ENCODE measurements at regions not wholly inside any gene's neighbourhood (a gene's known extent, or its start where the extent isn't known, plus 50 kb on each side); places are given as distances from the start of the nearest gene placed in this dataset.

DNA sequence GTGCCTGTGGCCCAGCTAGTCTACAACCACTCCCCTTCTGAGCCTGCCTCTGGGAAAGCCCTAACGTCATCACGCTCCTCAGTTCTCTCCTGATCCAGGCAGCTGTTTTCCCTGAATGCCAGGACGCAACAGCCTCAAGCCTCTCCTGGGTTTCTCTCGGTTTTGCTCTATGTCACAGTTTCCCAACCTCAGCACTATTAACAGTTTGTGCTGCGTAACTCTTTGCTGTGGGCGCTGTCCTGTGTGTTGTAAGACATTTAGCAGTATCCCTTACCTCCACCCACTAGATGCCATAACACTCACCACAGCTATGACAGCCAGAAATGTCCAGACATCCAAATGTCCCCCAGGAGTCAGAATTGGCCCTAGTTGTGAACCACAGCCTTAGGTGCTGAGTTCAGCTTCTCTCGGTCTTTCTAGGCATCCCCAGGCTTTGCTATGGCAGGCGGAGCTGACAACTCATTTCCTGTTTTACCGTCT, 226.3 kb upstream of the NPVF start:
- no peak for DNase-seq (ENCODE audit: low spot score, unreplicated experiment)
- no peaks in the 10 kb centered on the region for H3K4me1 Mint-ChIP-seq (ENCODE audit: low read depth)
- peaks cover 20% of the 10 kb centered on the region for H3K27me3 Mint-ChIP-seq
- TF ChIP-seq, protein P1, sequence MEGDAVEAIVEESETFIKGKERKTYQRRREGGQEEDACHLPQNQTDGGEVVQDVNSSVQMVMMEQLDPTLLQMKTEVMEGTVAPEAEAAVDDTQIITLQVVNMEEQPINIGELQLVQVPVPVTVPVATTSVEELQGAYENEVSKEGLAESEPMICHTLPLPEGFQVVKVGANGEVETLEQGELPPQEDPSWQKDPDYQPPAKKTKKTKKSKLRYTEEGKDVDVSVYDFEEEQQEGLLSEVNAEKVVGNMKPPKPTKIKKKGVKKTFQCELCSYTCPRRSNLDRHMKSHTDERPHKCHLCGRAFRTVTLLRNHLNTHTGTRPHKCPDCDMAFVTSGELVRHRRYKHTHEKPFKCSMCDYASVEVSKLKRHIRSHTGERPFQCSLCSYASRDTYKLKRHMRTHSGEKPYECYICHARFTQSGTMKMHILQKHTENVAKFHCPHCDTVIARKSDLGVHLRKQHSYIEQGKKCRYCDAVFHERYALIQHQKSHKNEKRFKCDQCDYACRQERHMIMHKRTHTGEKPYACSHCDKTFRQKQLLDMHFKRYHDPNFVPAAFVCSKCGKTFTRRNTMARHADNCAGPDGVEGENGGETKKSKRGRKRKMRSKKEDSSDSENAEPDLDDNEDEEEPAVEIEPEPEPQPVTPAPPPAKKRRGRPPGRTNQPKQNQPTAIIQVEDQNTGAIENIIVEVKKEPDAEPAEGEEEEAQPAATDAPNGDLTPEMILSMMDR (IDR thresholded peaks at IDR 0.05; ENCODE audit: unreplicated experiment): no peak
- no peaks in the 10 kb centered on the region for H3K36me3 Mint-ChIP-seq (ENCODE audit: insufficient read depth)
- H3K9me3 Mint-ChIP-seq (ENCODE audit: low read depth): no peaks in the 10 kb centered on the region
- H3K27ac Mint-ChIP-seq: no peak overlapping the region
- no peak overlapping the region for H3K4me3 Mint-ChIP-seq (ENCODE audit: low read depth)

DNA sequence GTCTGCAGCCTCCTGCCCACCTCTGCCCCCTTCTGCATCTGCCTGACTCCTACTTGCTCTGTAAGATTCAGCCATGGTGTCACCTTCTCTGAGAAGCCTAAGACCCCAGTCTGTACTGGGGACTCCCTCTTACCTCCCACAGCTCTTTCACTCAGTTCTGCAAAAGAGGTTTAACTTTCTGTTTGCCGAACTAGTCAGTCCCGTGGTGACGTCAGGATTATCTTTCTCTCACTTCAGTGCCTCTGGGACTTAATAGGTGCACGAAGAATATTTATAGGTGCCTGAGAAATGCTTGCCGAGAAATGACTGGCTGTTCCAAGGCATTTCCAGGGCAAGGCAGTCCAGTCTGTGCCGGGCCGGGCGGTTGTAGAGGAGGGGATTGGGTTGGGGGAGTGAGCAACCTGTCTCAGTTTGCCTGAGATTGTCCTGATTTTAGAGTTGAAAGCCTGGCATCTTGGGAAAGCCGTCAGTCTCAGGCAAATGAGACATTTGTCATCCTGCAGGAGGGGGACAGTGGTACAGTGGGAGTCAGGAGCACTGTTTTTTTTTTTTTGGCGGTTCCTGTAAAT, 227.5 kb upstream of the NPVF start:
- H3K9me3 Mint-ChIP-seq (ENCODE audit: low read depth): no peaks in the 10 kb centered on the region
- DNase-seq (ENCODE audit: low spot score, unreplicated experiment): no peak
- H3K27me3 Mint-ChIP-seq: peaks cover 24% of the 10 kb centered on the region
- TF ChIP-seq, protein P1 (IDR thresholded peaks at IDR 0.05; ENCODE audit: unreplicated experiment): no peak
- no peaks in the 10 kb centered on the region for H3K4me1 Mint-ChIP-seq (ENCODE audit: low read depth)
- H3K36me3 Mint-ChIP-seq (ENCODE audit: insufficient read depth): no peaks in the 10 kb centered on the region
- H3K27ac Mint-ChIP-seq: no peak overlapping the region
- no peak overlapping the region for H3K4me3 Mint-ChIP-seq (ENCODE audit: low read depth)

DNA sequence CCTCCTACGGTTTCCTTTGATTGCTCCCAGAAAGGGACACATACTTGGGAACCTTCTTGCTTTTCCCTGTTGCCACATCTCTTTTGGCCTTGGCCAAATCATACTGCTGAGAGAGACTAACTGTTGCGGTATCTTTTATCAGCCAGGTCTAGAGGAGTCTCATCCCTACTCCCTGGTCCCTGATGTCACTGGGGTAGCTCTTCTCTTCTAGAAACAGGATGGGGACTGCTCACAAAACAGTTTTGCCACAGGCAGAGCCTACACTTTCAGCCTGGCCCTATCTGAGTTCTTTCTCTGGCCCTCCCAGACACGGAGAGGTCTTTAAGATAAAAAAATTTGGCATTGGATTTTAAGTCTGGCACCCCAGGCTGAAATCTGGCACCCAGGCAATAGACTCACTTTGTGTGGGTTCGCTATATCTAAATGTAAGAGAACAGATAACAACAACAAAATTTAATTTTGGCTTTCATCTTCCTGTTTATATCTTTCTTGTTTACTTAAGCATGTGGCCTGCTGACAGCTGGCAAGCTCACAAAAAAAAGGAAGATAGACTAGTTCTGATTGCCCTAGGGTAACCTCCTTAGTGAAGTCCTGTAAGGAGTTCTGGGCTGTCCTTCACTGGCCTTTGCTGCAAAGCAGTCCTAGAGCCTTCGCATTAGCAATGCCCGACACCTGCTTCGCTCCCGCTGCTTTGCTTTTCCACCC, 228.3 kb upstream of the NPVF start:
- peaks cover 24% of the 10 kb centered on the region for H3K27me3 Mint-ChIP-seq
- no peaks in the 10 kb centered on the region for H3K36me3 Mint-ChIP-seq (ENCODE audit: insufficient read depth)
- no peak overlapping the region for H3K27ac Mint-ChIP-seq
- H3K9me3 Mint-ChIP-seq (ENCODE audit: low read depth): no peaks in the 10 kb centered on the region
- no peak for DNase-seq (ENCODE audit: low spot score, unreplicated experiment)
- no peak overlapping the region for H3K4me3 Mint-ChIP-seq (ENCODE audit: low read depth)
- TF ChIP-seq, protein P1 (IDR thresholded peaks at IDR 0.05; ENCODE audit: unreplicated experiment): no peak
- H3K4me1 Mint-ChIP-seq (ENCODE audit: low read depth): no peaks in the 10 kb centered on the region

DNA sequence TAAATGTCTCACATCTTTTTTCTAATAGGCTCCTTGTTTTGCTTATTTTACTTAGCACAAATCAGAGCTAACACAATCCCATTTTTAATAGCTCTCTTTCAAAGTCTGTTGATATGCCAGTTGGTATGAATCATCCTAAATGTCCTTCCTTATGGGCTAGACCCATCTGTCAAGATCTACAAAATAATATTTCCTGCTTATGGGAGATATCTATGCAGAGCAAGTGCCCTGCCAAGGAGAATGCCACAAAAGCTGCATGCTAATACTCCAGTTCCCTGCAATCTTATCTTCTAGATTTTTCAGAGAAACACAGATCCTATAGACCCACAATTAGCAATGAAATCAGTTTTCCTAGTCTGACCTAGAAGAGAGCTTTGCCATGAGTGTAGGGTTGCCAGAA, 230.8 kb upstream of the NPVF start:
- Mint-ChIP-seq H3K4me3 (ENCODE audit: low read depth) (no peak overlapping the region), H3K36me3 (ENCODE audit: insufficient read depth) (no peaks in the 10 kb centered on the region), H3K27me3 (peaks cover 27% of the 10 kb centered on the region), H3K27ac (no peak overlapping the region), H3K4me1 (ENCODE audit: low read depth) (no peaks in the 10 kb centered on the region), H3K9me3 (ENCODE audit: low read depth) (no peaks in the 10 kb centered on the region)
- DNase-seq (ENCODE audit: low spot score, unreplicated experiment): no peak
- TF ChIP-seq, protein P1 (IDR thresholded peaks at IDR 0.05; ENCODE audit: unreplicated experiment): no peak

DNA sequence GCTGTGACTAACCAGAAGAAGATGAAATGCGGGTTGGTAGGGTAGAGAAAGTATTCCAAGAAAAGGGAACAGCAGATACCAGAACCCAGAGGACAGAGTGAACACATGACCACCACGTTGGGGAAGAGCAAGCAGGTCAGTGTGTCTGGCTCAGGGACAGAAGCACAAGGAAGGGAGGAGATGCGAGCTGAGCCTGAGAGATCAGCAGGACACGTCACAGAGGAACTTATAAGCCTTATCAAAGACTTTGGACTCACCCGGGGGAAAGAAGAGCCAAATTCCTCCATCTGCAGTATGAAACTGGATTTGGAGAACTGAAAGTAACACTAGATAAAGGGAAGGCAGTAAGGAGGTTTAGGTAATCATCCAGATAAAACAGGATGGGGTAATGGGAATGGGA, 232.1 kb upstream of the NPVF start:
- Mint-ChIP-seq H3K4me3 (ENCODE audit: low read depth) (no peak overlapping the region), H3K9me3 (ENCODE audit: low read depth) (no peaks in the 10 kb centered on the region), H3K27ac (no peak overlapping the region), H3K4me1 (ENCODE audit: low read depth) (no peaks in the 10 kb centered on the region), H3K27me3 (peaks cover 20% of the 10 kb centered on the region), H3K36me3 (ENCODE audit: insufficient read depth) (no peaks in the 10 kb centered on the region)
- DNase-seq (ENCODE audit: low spot score, unreplicated experiment): no peak
- TF ChIP-seq, protein P1 (IDR thresholded peaks at IDR 0.05; ENCODE audit: unreplicated experiment): no peak

Data from progenitor cell of endocrine pancreas (in vitro differentiated cells).